Adrenal gland (tissue), 9 donors: ENCODE measurements at regions not wholly inside any gene's neighbourhood (a gene's known extent, or its start where the extent isn't known, plus 50 kb on each side); places are given as distances from the start of the nearest gene placed in this dataset.

ENCODE experiments used
- DNase-seq, 7 donors: peaks; one replicate each; pipeline ENCODE4 v3.0.0-alpha.2; 2019 to 2020
- H3K27ac ChIP-seq, 5 donors: fragments of 200-600 bp; sonication (generic) in 4 of 5; 1 replicate in 3 of 5; 2 replicates in 2 of 5; pipeline versions ENCODE4 v1.5.1 to v1.8.0; 2016 to 2020; ENCODE audit warnings: mild to moderate bottlenecking in 1 of 5
- H3K27me3 ChIP-seq: fragments of 200-600 bp; 2 replicates; pipeline ENCODE4 v1.8.0; 2021
- H3K36me3 ChIP-seq, 2 donors: fragments of 200-600 bp; replicated peaks in 1 of 2; 1 replicate in 1 of 2; 2 replicates in 1 of 2; pipeline versions ENCODE4 v1.5.1 to v1.8.0; 2018 to 2022
- H3K4me1 ChIP-seq, 2 donors: fragments of 200-600 bp; replicated peaks in 1 of 2; 1 replicate in 1 of 2; 2 replicates in 1 of 2; pipeline versions ENCODE4 v1.5.1 to v1.8.0; 2018 to 2021
- H3K4me3 ChIP-seq, 4 donors: fragments of 200-600 bp; sonication (generic) in 3 of 4; one replicate each; pipeline ENCODE4 v1.5.1; 2016 to 2018
- H3K9me3 ChIP-seq, 3 donors: fragments of 200-600 bp; sonication (generic) in 1 of 3; replicated peaks in 1 of 3; 1 replicate in 2 of 3; 2 replicates in 1 of 3; pipeline versions ENCODE4 v1.5.1 to v1.8.0; 2016 to 2021
- CTCF ChIP-seq, 6 experiments: fragments of 450-650 bp in 4 of 6; fragments of 200-600 bp in 2 of 6; sonication (generic) in 1 of 6; IDR thresholded peaks; 1 replicate in 5 of 6; 2 replicates in 1 of 6; pipeline versions ENCODE4 v1.5.1 to v1.8.0; 2016 to 2021; ENCODE audit warnings: antibody characterized with exemption in 6 of 6, mild to moderate bottlenecking in 2 of 6, moderate library complexity in 1 of 6
- POLR2A ChIP-seq, 2 donors: fragments of 450-650 bp; IDR thresholded peaks; one replicate each; pipeline ENCODE4 v1.6.1; 2017; ENCODE audit warnings: antibody characterized with exemption in 2 of 2, mild to moderate bottlenecking in 2 of 2, moderate library complexity in 1 of 2
- WGBS, 4 donors: extraction: QIAGEN DNeasy Blood & Tissue Kit in 2 of 4; methylation state at CpG; one replicate each; pipeline versions ENCODE4 v1.1.5 to v1.1.7; 2013 to 2017; 5-methylcytosine and 5-hydroxymethylcytosine counted together
- intact Hi-C, 2 donors: fragments of 100-400 bp; cut with DNase I; formaldehyde crosslinking; loops; one replicate each; pipeline versions ENCODE4 v1.14.1 to v1.15.0; 2022 to 2023
- donor health status: healthy with polysubstance abuse.
- donor health status: Bipolar disorder and iron deficiency.
- donor health status: DM: yes; HTN: yes; CAD: no.
- donor health status: DM: no; HTN: no; CAD: no.
- donor health status: DM: no; HTN: no; CAD: no.

- TF ChIP-seq CTCF (IDR thresholded peaks at IDR 0.05) (no peak), POLR2A (IDR thresholded peaks at IDR 0.05) (no peak)
- no peak for DNase-seq
Measured at GRCh38 chr13:40189898-40190630, 476.4 kb downstream of the FOXO1 start.

DNA sequence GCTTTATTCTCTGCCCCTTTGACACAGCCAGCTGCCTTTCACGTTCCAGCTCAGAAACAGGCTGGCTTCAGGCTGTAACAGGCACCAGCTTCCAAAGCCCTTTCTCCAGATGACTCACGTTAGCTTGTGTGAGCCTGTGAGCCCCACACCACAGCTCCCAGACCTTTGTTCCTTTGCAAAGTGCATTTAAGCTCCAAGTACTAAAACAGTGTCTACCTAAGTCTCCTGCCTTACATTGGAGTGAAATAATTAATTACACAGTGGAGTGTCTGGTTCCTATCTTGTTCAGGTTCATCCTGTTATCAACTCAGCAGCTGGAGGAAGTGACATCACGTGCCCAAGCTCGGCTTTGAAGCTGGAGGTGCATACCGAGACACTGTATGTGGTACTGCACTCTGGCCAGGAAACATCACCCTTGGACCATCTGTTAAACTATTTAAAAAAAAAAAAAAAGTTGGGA, 475.8 kb downstream of the FOXO1 start:
- 19 to 32% (median 25%) methylated on average over 5 of the region's 5 CpGs for WGBS, 4 donors
- H3K9me3 ChIP-seq = no peaks in the 10 kb centered on the region
- peaks cover 6 to 15% of the 10 kb centered on the region in 2 donors for H3K4me1 ChIP-seq
- no peaks in the 10 kb centered on the region for H3K36me3 ChIP-seq
- peak overlapping the region in 1 of 5 donors; percentile 51 for H3K27ac ChIP-seq
- intact Hi-C loops = no loop called here
- H3K27me3 ChIP-seq = no peaks in the 10 kb centered on the region
- peak in 4 of 7 donors; percentile 31 to 78 (median 42) for DNase-seq
- TF ChIP-seq CTCF (IDR thresholded peaks at IDR 0.05) = no peak
- TF ChIP-seq POLR2A (IDR thresholded peaks at IDR 0.05) = no peak
- no peak overlapping the region for H3K4me3 ChIP-seq

More at GRCh38 chr13:40189898-40190630, 476.4 kb downstream of the FOXO1 start:
- peaks cover 6 to 15% of the 10 kb centered on the region in 2 donors for H3K4me1 ChIP-seq
- 71 to 84% (median 81%) methylated on average over 5 to 6 of the region's 6 CpGs for WGBS, 4 donors
- no peak overlapping the region for H3K4me3 ChIP-seq
- no peaks in the 10 kb centered on the region for H3K36me3 ChIP-seq
- no peaks in the 10 kb centered on the region for H3K9me3 ChIP-seq
- no peaks in the 10 kb centered on the region for H3K27me3 ChIP-seq
- intact Hi-C loops = no loop called here
- H3K27ac ChIP-seq = peak overlapping the region in 1 of 5 donors; percentile 51

DNA sequence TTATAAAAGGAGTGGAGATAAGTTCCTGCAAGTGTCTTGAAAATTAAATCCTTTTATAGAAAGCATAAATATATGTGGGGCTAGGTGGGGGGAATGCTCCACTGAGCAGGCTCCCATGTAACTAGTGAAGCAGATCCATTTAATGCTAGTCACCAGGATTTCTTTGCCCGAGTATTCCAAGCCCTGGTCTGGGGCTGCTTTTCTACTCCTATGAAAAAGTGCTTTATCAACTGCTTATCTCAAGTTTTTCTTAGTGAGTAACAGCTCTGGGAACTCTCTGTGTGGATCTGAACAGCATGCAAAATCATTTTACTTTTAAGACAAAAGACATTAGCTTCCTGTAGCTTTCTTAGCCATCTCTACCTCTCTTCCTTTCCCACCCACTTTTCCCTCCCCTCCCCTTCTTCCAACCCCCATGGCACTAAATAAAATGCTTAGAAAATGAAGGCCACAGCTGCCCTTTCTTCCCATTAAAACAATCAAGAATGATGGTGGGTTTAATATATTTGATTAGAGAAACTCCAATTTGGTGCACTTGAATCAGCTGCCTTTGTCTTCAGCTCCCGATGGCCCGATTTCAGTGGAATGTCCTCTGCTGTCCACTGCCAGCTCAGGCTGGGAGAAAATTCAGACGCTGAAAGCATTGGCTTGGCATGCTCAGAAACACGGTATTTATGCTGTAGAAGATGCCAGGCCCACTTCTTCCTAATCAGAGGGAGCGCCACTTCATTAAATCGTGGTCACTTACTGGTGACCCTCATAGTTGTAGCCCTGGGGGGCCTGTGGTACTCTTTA, 475.1 kb downstream of the FOXO1 start:
- Histone ChIP-seq H3K4me3 (no peak overlapping the region), H3K27ac (peak overlapping the region in 1 of 5 donors; percentile 8), H3K4me1 (peaks cover 6 to 15% of the 10 kb centered on the region in 2 donors), H3K9me3 (no peaks in the 10 kb centered on the region), H3K27me3 (no peaks in the 10 kb centered on the region), H3K36me3 (no peaks in the 10 kb centered on the region)
- intact Hi-C loops = no loop called here
- WGBS, 4 donors = 74 to 84% (median 76%) methylated on average over 7 of the region's 7 CpGs
- DNase-seq = no peak
- TF ChIP-seq CTCF (IDR thresholded peaks at IDR 0.05) (no peak), POLR2A (IDR thresholded peaks at IDR 0.05) (no peak)

DNA sequence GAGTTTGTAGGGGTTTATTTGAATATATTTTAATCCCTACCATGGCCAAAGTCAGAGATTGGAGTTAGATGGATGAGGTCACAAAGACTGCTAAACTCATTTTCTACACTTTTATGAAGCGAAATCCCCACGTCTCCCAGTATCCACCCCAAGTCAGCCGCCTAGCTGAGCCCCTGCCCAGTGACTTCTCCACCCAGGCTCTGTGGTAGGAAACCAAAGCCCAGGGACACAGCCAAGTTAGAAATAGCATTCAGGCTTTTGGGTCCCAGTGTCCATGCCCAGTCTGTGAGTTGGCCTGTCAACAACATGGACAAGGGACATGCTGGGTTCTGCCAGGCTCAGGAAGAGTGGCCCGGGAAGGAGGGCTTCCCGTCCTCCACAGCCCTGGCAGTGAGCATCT, 474.0 kb downstream of the FOXO1 start:
- Histone ChIP-seq H3K4me3 (no peak overlapping the region), H3K4me1 (peaks cover 6 to 15% of the 10 kb centered on the region in 2 donors), H3K27ac (peak overlapping the region in 1 of 5 donors; percentile 53), H3K27me3 (no peaks in the 10 kb centered on the region), H3K36me3 (no peaks in the 10 kb centered on the region), H3K9me3 (no peaks in the 10 kb centered on the region)
- no peak for DNase-seq
- intact Hi-C loops = no loop called here
- WGBS, 4 donors = 86 to 96% (median 94%) methylated on average over 3 to 5 of the region's 5 CpGs
- TF ChIP-seq CTCF (IDR thresholded peaks at IDR 0.05) = no peak
- no peak for TF ChIP-seq POLR2A (IDR thresholded peaks at IDR 0.05)
